ENCODE measurements at regions not wholly inside any gene's neighbourhood (a gene's known extent, or its start where the extent isn't known, plus 50 kb on each side); places are given as distances from the start of the nearest gene placed in this dataset.
"Not testable (repeated sequence)": the region's sequence is repeated elsewhere in the genome, so short reads cannot be mapped to it uniquely, and the experiment has no call there.

DNA sequence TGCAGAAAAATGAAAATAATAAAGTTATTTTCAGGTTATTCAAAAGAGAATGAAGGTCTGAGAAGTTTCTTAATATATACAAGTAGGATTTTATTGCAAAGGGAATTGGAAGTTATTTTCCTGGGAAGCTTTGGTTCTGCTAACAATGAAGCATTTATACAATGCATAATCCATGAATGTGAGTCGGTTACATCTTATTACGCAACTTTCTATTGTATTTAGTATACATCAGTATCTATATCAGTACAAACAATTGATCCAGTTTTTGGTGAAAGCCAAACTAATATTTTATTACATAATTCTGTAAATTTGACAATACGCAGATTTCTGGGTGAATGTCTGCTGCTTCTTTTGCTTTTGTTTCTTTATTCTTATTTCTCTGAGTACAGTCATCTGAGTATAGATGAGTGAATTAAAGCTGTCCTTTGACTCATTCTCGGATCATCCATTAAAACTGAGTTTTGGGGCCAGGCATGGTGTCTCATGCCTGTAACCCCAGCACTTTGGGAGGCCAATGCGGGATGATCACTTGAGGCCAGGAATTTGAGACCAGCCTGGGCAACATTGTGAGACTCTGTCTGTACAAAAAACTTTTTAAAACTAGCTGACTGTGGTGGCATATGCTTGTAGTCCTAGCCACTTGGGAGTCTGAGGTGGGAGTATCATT, 108.5 kb downstream of the SOCS6 start:
- no peaks in the 10 kb centered on the region for H3K4me1 ChIP-seq

DNA sequence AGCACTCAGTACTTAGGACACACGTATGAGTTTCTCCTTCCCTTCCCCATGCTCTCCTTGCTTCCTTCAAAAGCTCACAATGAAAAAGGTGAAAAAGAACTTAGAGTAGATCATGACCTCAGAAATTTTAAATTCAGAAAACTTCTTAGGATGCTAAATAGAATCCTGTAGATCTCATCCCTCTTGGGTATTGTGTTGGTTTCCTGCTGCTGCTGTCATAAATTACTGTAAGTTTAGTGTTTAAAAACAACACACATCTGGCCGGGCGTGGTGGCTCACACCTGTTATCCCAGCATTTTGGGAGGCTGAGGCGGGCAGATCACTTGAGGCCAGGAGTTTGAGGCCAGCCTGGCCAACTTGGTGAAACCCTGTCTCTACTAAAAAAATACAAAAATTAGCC, 106.9 kb downstream of the SOCS6 start:
- H3K27me3 ChIP-seq, H3K36me3 ChIP-seq: not testable (repeated sequence)

More for the DNA sequence above, 108.5 kb downstream of the SOCS6 start:
- H3K4me3 ChIP-seq, result no peak overlapping the region
- H3K36me3 ChIP-seq, result no peaks in the 10 kb centered on the region
- DNase-seq, result no peak
- H3K27me3 ChIP-seq, result no peaks in the 10 kb centered on the region
- H3K27ac ChIP-seq, result no peak overlapping the region
- intact Hi-C loops (cut with DNase I; ENCODE audit: low total_unique reads), result no loop called here
- H3K9me3 ChIP-seq, result no peaks in the 10 kb centered on the region
- no peak for TF ChIP-seq CTCF (IDR thresholded peaks at IDR 0.05)

DNA sequence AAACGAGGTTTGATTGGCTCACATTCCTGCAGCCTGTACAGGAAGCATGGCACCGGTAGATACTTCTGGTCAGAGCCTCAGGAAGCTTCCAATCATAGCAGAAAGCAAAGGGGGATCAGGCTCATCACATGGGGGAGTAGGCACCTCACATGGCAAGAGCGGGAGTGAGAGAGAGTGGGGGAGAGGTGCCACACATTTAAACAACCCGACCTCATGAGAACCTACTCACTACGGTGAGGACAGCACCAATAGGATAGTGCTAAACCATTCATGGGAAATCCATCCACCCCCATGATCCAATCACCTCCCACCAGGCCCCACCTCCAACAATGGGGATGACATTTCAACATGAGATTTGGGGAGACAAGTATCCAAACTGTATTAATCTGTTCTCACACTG, 105.8 kb downstream of the SOCS6 start:
- no peaks in the 10 kb centered on the region for H3K4me1 ChIP-seq
- no peak overlapping the region for H3K4me3 ChIP-seq
- TF ChIP-seq CTCF (IDR thresholded peaks at IDR 0.05), result no peak
- H3K27me3 ChIP-seq, result no peaks in the 10 kb centered on the region
- H3K36me3 ChIP-seq, result no peaks in the 10 kb centered on the region
- no peak for DNase-seq
- H3K27ac ChIP-seq, result no peak overlapping the region
- no peaks in the 10 kb centered on the region for H3K9me3 ChIP-seq
- intact Hi-C loops (cut with DNase I; ENCODE audit: low total_unique reads), result no loop called here

More for the DNA sequence above, 106.9 kb downstream of the SOCS6 start:
- H3K27ac ChIP-seq; H3K4me3 ChIP-seq; H3K9me3 ChIP-seq; intact Hi-C loops (cut with DNase I; ENCODE audit: low total_unique reads); H3K4me1 ChIP-seq; DNase-seq: not testable (repeated sequence)

DNA sequence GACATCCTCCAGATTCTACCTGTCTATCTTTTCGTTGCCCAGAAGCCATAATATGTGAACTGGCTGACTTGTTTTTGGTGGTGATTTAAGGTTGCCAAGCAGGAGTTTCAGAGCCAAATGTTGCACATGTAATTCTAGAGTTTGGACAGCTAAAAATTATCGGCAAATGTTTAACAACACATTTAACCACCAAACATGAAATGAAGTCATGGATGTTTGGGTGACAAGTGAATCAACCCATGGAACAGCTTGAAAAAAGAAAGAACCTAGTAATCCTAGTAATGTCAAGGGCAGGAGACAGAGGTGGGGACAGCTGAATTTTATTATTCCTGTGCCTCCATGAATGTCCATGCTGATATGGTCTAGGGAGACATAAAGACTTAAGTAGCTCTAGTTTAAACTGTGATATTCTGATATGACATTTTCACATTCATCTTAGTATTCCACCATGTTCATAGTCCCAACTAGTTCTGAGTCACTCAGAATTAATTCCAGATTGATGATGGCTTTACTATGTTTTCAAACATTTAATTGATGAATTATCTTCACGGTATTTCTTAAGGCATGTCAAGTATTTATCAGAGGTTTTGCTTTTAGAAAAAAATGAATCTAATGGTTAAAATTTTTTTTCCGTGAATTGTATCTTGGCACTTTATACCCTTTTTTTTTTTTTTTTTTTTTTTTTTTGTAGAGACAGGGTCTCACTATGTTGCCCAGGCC, 101.7 kb downstream of the SOCS6 start:
- H3K4me1 ChIP-seq, result no peaks in the 10 kb centered on the region
- H3K27me3 ChIP-seq, result no peaks in the 10 kb centered on the region
- H3K27ac ChIP-seq, result no peak overlapping the region
- DNase-seq, result no peak
- no peaks in the 10 kb centered on the region for H3K36me3 ChIP-seq
- H3K9me3 ChIP-seq, result no peaks in the 10 kb centered on the region
- intact Hi-C loops (cut with DNase I; ENCODE audit: low total_unique reads), result no loop called here
- TF ChIP-seq CTCF (IDR thresholded peaks at IDR 0.05), result no peak
- no peak overlapping the region for H3K4me3 ChIP-seq

- intact Hi-C loops (cut with DNase I; ENCODE audit: low total_unique reads); H3K4me1 ChIP-seq: not testable (repeated sequence)
Measured at GRCh38 chr18:70389036-70389435, 100.2 kb downstream of the SOCS6 start.

DNA sequence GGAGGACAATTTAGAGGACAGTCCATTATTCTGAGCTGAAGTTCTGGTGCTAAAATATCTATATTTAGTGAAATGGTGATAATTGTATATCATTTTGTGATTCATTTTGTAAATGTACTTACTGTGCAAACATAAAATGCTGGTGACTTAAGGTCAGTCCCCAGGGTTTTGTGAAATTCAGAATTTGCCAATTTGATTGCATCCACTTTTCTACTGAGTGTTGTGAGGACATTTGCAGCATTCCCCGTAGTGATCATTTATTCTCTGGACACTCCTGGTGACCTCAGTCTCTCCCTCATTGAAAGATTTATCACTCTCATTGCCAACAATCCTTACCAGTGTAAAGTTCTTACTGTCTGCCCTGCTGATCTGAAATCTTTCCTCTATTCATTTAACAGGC, 98.2 kb downstream of the SOCS6 start:
- Histone ChIP-seq H3K4me3 (no peak overlapping the region), H3K9me3 (no peaks in the 10 kb centered on the region), H3K27ac (no peak overlapping the region), H3K27me3 (no peaks in the 10 kb centered on the region), H3K36me3 (no peaks in the 10 kb centered on the region), H3K4me1 (no peaks in the 10 kb centered on the region)
- DNase-seq, result no peak
- TF ChIP-seq CTCF (IDR thresholded peaks at IDR 0.05), result no peak
- intact Hi-C loops (cut with DNase I; ENCODE audit: low total_unique reads), result no loop called here

More at GRCh38 chr18:70389036-70389435, 100.2 kb downstream of the SOCS6 start:
- H3K27ac ChIP-seq, H3K27me3 ChIP-seq, DNase-seq, H3K9me3 ChIP-seq, H3K4me3 ChIP-seq, H3K36me3 ChIP-seq: not testable (repeated sequence)

Data from tibial artery (tissue), 4 donors.